MV-4-11 (cell line): ENCODE measurements at regions not wholly inside any gene's neighbourhood (a gene's known extent, or its start where the extent isn't known, plus 50 kb on each side); places are given as distances from the start of the nearest gene placed in this dataset.

ENCODE experiments used
- DNase-seq: peaks from one replicate; lab custom pipeline; 2025; lab: John Stamatoyannopoulos, UW

DNA sequence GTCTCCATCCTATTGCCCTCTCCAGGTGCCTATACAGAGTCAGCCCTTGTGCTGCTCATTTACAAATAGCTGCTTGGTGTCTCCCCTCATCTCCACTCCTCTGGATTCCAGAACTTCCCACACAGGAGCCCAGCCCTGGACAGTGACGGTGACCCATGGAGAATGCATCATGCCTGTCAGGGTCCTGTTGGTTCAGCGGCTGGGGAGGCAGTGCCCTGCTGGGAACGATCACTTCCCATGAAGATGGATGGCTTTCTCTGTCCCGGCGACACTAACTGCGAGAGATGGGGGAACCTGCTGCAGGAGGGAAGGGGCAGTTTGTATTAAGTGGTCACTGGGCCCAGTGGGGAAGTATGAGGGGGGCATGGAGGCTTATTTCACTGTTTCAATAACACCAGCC, 395.0 kb upstream of the TBX3 start:
- no peak for DNase-seq

DNA sequence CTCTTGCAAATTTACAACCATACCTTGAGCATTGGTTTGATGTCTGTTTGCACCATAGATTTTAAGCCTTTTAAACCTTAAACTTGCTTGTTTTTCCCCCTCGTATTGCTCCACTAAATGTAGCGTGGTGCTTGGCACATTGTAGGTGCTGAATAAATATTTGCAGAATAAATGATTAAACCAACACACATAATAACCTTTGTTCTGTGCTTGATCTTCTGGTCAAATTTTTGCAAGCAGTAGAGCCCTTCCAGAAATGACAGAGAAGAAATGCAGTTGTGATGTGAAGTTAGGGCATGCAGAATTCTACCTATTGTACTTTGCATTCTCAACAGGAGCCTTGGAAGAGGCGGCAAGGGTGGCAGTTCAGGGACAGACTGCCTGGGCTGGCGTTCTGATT, 394.4 kb upstream of the TBX3 start:
- DNase-seq: no peak

DNA sequence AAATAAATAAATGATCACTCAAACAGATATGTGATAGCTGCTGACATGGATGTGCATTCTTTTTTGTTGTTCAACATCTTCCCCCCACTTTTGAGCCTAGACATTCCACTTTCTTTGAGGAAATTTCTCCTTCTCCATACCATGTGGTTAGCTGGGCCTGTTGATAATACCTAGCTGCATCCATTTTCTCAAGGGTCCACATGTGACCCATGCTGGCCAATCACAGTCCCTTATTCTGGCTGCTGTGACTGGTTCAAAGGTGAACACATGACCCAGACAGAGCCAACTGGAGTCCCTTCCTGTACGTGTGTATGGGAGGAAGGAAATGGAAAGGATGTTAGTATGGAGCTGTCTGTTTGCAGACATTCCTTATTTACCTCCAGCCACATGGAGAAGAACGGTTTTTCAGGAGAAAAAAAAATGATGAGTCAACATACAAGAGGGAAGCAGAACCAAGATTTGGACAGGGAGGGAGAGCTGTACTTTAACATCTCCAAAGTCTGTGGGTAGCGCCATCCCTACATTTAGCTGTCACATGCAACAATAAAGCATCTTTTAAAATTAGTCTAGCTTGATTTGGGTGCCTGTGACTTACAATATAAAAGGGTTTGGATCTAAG, 391.7 kb upstream of the TBX3 start:
- no peak for DNase-seq

DNA sequence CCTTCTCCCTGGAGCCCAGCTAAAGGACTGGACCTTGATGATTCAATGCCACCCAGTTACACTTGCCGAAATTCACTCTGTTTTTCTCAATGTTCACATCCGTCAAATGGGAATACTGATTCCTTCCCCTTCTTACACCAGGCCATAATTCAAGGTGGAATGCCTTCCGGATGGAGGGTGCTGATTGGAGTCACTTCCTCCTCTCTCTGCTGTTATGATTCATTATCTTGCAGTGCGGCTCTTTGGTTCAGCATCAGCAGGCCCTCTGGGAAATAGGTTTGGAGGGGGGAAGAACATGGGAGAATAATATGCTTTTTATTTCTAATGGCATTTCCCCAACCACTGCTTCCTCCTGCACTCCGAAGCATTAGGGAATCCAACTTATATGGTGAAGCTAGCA, 390.6 kb upstream of the TBX3 start:
- no peak for DNase-seq

DNA sequence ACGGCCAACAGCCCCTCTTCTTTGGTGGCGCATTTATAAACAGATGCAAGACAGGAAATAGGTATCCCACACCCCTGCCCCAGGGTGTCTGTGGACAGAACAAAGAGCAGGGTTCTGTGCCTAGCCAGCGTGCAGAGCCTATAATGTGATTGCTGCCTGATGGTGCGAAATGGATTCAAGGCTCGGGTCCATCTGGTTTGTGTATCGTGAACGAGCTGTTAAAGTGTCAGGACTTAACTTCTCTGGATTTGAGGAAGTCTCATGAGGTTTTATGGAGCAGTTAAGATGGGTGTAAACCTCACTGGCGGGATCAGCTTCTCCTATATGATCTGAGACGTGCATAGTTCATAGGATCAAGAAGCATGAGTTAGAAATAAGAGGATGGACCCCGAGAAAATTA, 388.7 kb upstream of the TBX3 start:
- DNase-seq: no peak

DNA sequence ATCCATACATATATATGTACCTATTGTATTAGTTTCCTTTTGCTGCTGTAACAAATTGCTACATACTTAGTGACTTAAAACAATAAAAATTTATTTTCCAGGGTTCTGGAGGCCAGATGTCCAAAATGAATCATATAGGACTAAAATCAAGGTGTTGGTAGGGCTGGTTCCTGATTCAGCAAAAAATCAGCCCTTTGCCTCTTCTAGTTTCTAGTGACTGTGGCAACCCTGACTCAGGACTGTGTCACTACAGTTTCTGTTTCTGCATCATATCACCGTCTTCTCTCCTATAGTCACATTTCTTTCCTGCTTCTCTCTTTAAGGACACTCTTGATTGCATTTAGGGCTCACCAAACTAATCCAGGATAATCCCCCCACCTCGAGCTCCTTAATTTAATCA, 386.3 kb upstream of the TBX3 start:
- peak; percentile 1 for DNase-seq

DNA sequence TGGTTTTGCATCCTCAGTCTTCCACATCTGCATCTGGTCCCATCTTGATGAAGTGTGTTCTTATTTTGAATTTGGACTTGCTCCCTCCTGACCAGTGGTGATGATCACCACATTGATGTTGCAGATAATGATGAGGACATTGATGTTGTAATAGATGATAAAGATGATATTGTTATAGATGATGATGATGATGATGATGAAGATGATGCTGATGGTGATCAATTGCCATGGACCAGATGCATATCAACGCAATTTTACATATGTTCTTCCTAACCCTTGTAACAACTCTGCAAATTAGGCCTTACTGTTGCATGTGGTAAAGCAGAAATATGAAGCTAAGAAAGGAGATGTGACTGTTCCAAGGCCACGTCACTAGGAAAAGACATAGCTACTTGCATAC, 380.3 kb upstream of the TBX3 start:
- no peak for DNase-seq

DNA sequence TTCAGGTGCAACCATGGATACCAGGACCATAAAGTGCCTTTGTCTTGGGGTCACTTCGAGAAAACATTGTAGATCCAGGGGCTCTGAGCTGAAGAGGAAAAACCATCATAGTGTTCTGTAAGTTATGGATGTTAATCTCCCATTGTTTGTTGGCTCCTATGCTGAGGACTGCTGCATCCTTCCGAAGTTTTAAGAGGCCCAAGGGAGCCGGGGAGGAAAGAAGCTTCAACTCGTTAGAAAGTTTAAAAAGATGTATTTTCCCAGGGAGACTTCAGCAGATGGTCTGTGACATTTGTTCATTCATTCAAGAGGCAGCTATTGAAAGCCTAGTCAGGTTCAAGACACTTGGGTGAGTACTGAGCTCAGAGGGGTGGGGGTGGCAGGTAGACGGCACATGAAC, 378.8 kb upstream of the TBX3 start:
- no peak for DNase-seq

DNA sequence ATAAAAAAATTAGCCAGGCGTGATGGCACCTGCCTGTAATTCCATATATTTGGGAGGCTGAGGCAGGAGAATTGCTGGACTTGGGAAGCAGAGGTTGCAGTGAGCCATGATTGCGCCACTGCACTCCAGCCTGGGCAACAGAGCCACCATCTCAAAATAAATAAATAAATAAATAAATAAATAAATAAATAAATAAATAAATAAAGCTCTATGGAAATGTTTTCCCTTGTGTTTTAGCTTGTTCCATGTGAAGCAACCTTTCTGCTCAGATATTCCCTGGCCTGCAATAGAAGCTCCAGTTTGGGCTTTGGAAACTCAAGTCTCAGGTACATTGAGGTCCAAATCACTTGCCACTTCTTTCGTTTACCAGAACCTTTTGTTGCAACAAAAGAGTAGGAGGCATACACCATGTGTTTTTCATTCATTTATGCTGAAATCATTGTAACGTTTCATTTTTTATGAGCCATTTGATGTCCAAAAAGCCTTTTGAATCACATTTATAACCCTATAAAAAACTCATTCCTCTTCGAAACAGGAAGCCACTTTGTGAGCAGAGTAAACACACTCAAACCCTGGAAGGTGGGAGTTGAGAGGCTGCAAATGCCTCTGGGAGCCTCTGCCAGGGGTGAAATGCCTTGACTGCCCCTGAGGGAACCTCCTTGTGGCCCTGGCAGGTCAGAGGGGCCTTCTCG, 376.6 kb upstream of the TBX3 start:
- DNase-seq: no peak

DNA sequence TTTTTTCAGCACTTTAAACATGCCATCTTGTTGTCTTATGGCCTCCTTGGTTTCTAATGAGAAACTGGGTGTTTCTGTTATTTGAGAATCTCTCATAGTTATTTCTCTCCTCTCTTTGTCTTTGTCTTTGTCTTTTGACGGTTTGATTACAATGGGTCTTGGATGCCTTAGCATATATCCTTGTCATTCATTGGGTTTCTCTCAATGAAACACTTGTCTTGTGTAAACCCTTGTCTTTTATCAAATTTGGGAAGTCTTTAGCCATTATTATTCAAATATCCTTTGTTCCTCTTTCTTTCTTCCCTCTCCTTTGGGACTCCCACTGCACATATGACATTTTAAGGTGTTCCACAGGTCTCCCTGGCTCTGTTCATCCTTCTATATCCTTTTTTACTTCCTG, 373.5 kb upstream of the TBX3 start:
- DNase-seq: no peak

DNA sequence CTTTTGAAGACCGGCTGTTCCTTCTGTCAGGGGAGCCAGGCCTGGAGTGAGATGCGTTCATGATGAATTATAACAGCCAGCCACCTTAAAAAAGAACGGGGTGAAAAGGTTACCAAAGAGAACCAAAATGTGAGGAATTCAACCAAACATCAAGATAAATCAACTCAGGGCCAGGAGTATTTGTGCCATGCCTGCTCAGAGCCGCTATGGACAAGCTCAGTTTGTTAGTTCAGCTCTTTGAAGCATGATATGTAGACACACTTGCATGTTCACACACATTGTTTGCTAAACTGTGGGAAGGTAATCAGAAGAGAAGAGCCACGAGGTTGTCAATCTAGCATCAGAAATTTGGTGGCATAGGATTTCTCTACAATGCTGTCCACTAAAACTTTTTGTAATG, 367.4 kb upstream of the TBX3 start:
- no peak for DNase-seq

DNA sequence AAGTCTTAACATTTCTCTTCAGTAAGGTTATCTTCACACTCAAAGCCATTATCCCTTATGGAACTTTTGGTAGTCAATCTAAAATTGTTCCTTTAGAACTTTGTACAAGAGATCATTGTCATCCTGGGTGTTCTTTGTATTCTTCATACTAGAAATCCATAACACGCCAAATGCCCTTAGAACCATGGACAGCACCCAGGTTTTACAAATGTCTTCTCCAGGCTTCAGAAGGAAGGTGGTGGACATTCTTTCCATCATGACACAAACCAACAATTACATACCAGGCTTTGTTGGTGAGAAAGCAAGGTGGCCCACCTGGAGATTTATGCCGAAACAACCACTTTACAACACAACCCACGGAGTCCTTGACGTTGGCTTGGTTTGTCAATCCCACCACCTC, 365.6 kb upstream of the TBX3 start:
- DNase-seq: no peak

DNA sequence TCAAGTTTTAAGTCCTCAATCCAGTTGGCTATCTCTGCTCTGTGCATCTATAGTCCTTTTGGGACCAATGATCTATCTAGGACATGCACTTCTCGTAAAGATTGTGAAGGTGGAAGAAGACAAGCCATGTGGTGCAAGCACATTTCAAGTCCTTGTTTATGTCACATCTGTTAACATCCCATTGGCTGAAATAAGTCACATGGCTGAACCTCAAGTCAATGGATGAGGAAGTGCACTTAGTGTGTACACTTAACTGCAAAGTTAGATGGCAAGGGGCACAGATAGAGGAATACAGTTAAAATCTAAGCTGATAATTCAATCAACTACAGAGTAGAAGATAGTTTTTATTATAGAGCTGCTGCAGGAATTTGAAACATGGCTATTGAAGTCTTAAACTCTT, 362.8 kb upstream of the TBX3 start:
- DNase-seq: peak; percentile 14

DNA sequence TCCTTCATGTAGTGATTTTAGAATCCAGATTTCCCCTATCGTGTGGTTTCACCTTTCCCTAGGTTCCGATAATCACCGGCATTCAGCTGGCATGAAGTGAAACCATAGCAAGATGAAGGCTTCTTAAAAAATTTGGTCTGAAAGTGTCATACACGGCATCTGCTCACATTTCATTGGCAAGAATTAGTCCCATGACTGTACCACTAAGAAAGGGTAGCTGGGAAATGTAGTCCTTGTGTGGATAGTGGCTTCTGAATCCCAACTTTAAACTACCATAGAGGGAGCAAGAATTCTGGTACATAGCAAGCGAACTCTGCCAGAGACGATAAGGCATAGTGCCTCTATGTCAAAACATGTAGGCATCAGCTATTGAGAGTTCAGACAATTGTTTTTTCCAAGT, 360.1 kb upstream of the TBX3 start:
- DNase-seq: no peak

DNA sequence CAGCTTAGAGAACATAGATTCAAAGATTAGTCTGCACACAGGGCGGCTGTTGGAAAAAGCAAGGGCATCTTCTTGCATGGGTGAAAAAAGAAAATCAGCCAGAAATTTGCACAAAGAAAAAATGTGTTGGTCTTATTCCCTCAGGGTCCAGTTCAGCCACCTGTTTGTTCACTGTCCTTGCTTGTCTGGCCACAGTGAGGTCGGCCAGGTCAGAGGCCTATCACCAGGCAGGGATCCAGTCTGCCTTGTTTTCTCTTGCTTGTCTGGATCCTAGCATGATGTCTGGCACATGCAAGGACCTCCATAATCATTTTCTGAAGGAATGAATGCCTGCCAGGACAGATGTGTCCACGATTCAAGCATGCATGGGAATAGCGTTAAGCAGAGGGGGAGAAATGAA, 359.1 kb upstream of the TBX3 start:
- DNase-seq: no peak

DNA sequence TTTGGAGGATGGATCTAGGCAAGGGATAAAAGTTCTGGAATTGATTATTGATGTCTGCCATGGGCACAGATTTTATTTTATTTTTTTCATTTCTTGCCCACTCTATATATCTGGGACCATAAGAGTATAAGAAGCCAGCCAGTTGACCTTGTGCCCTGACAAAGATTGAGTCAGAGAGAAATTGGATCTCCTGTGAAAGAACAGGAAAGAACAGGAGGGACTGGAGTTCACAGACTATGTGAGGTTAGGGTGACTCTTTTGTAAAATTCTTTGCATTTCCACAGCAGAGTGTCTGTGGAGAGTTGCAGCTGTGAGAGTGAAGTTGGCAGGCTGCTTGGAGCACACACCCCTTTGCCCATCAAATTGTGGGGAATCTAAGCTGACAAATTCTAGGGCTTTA, 358.4 kb upstream of the TBX3 start:
- no peak for DNase-seq

DNA sequence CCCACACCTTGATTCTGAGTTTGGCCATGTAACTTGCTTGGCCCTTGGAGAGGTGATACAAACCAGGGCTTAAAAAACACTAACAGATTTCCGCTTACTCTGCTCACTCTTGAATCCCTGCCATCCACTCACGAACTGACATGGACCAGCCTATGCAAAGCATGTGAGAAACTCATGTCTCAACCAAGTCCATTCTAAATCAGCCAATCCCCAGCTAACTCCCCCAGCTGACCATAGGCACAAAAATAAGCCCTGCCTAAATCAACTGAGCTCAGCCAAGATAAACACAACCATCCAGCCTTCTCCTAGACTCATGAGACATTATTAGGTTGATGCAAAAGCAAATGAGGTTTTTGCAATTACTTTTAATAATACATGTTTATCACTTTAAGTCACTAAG, 353.9 kb upstream of the TBX3 start:
- no peak for DNase-seq

DNA sequence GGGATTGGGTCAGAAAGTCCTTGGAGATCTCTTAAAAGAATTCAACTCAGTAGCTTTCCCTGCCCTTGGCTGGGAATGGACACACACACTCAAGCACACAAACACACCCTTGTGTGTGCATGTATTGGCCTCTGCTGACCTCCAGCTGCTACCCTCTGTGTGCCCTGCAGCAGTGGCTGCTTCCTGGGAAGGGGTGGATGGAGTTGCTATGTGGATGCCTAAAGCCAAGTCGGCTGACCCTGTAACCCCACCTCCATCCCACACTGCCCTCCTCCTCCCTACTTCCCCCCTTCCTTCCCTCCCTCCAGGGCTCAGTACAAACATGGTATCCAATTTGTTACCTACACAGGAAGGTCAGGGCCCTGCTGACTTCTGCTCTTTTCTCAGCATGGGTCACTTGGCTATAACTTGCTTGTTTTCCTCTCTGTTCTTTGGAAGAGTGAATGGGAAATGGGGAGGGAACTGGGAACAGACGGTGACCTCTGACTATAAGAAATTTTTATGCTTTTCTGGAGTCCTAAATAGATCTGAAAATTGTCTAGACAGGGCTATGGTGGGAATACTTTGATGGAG, 351.6 kb upstream of the TBX3 start:
- DNase-seq: no peak

DNA sequence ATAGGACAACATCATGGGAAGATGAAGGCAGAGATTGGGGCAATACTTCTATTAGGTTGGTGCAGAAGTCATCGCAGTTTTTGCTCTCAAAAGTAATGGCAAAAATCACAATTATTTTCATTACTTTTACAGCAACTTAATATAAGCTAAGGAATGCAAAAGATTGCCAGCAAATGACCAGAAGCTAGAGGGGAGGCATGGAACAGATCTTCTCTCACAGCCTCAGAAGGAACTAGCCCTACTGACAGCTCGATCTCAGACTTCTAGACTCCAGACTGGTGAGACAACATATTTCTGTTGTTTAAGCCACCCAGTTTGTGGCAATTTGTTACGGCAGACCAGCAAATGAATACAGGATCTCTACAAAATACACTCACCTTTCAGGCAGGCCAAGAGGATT, 348.5 kb upstream of the TBX3 start:
- no peak for DNase-seq

DNA sequence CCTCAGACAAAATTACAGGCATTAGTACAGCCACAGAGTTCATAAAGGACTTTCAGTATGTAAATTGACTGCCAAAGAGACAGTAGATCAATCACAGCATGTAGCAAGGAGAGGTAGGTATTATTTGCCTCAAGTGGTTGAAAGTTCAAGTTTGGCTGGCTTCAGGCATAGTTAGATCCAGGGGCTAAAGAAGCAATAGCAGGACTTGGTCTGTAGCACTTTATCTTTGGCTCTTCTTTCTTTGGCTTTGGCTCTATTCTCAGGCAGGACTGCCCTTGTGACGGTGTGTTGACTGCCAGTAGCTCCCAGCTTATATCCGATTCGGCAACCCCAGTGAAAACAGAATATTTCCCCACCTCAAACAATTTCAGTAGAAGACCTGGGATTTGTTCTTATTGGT, 346.0 kb upstream of the TBX3 start:
- no peak for DNase-seq

DNA sequence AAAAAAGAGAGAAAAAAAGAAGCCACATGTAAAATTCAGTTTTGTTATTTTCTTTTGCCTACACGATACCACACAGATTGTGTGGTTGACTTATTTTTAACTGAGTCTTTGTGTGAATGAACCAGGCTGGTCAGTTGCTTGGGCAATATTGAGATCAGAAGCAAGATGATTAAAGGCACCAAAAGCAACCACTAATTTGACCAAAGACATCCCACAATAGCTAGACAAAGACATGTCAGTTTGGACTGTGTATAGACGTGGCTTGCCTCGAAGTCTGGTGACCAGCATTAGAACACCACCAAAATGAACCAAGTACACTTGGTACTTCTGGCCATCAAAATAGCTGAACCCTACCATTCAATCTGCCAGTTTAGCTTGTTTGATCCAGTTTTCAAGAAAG, 340.6 kb upstream of the TBX3 start:
- no peak for DNase-seq

DNA sequence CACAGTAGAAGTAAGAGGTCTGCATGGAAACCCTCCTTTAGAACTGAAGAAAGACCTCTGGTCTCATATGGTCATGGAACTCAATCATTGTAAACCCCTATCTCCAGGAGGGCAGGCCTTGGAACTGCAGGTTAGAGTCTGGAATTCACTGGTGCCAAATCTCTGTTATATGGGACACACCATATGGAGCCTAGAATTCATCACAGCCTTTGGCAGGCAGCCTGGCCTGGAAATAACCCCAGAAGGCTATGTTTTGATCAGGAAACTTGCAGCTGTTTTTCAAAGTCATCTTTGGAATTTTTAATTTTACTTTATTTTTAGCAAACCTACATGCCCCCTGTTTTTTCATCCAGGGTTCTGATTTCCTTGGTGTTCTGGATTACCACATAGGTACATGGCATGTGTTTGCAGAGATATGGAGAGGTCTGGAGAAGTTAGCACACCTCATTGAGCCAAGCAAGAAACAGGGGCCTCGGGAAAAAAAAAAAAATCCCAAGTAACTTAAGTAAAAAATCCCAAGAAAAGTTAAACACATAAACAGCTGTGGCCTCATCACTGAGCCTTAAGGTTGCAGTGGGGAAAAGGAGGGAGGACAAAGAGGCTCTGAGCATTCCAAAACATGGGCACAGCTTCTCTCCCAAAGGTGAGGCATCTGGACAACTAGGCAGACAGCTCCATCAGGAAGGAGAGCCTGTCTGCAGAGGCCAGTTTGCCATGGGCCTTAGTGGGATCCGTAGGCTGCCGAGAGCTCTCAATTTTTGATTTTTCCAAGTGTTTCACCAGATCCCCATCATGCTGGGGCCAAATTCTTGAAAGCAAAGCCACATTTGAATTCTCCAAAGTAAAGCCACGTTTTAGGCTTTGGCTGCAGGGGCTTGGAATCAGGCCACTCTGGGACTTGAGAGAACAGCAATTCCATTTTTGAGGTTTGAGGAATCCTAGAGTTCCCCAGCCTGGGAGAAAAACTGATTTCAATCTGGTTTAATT, 339.6 kb upstream of the TBX3 start:
- DNase-seq: no peak

DNA sequence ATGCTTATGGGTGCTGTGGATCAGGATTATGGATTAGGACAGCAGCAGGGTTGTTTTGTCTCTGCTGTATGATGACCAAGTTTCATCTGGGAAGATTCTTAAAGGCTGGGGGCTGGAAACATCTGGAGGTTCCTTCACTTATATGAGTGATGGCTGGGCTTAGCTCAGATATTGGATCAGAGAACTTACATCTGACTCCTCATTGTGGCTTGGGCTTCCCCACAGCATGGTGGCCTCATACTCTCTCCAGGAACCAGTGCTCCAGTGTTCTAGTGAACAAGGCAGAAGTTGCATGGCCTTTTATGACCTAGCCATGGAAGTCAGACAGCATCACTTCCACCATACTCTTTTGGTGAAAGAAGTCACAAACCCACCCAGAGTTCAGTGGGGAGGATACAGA, 336.1 kb upstream of the TBX3 start:
- DNase-seq: no peak
